Keratinocyte (primary cell): ENCODE measurements at regions not wholly inside any gene's neighbourhood (a gene's known extent, or its start where the extent isn't known, plus 50 kb on each side); places are given as distances from the start of the nearest gene placed in this dataset.

Experiments used
- DNase-seq: peaks from one replicate; pipeline ENCODE4 v3.0.0-alpha.2; 2011; ENCODE audit warnings: low read depth, missing footprints, low spot score
- FAIRE-seq: peaks from 2 replicates; lab custom pipeline; 2011; peaks lifted over from hg19 to GRCh38; lab: Jason Lieb, UNC
- H2AFZ ChIP-seq: 2 replicates; pipeline ENCODE4 v1.6.0; 2012; ENCODE audit warnings: low read length, control low read depth, inconsistent platforms; ENCODE audit not compliant: control insufficient read depth
- H3K27ac ChIP-seq: 2 replicates; pipeline ENCODE4 v1.5.1; 2011; ENCODE audit warnings: low read length; ENCODE audit not compliant: control insufficient read depth, insufficient read depth
- H3K27me3 ChIP-seq: 3 replicates; pipeline ENCODE4 v1.6.0; 2011; ENCODE audit warnings: low read length; ENCODE audit not compliant: control insufficient read depth, insufficient read depth; ENCODE audit errors: extremely low read depth
- H3K36me3 ChIP-seq, 2 experiments: 2 replicates in 1 of 2; 3 replicates in 1 of 2; pipeline ENCODE4 v1.5.1; 2011; ENCODE audit warnings: low read length in 2 of 2, mild to moderate bottlenecking in 1 of 2; ENCODE audit not compliant: control insufficient read depth in 2 of 2, insufficient read depth in 2 of 2; ENCODE audit errors: extremely low read depth in 1 of 2
- H3K4me1 ChIP-seq: 3 replicates; pipeline ENCODE4 v1.5.1; 2011; ENCODE audit warnings: low read length; ENCODE audit not compliant: control insufficient read depth, insufficient read depth; ENCODE audit errors: extremely low read depth
- H3K4me2 ChIP-seq: 3 replicates; pipeline ENCODE4 v1.6.0; 2011; ENCODE audit warnings: low read depth, low read length; ENCODE audit not compliant: control insufficient read depth, insufficient read depth; ENCODE audit errors: extremely low read depth
- H3K4me3 ChIP-seq, 3 experiments: fragments of 200-600 bp in 1 of 3; sonication (generic) in 1 of 3; 2 replicates in 2 of 3; 3 replicates in 1 of 3; pipeline ENCODE4 v1.5.1; 2011 to 2016; ENCODE audit warnings: low read length in 3 of 3, mild to moderate bottlenecking in 3 of 3, control low read depth in 2 of 3, inconsistent platforms in 1 of 3, low read depth in 1 of 3, mixed read lengths in 1 of 3, mixed run types in 1 of 3, moderate library complexity in 1 of 3; ENCODE audit not compliant: control insufficient read depth in 2 of 3, insufficient read depth in 2 of 3; ENCODE audit errors: extremely low read depth in 1 of 3
- H3K79me2 ChIP-seq: 2 replicates; pipeline ENCODE4 v1.6.0; 2012; ENCODE audit warnings: low read length; ENCODE audit not compliant: control insufficient read depth, insufficient read depth
- H3K9ac ChIP-seq: 3 replicates; pipeline ENCODE4 v1.6.0; 2011; ENCODE audit warnings: low read length; ENCODE audit not compliant: control insufficient read depth, insufficient read depth; ENCODE audit errors: extremely low read depth
- H3K9me1 ChIP-seq: 3 replicates; pipeline ENCODE4 v1.6.0; 2011; ENCODE audit warnings: low read length; ENCODE audit not compliant: control insufficient read depth, insufficient read depth; ENCODE audit errors: extremely low read depth
- H3K9me3 ChIP-seq: 2 replicates; pipeline ENCODE4 v1.5.1; 2012; ENCODE audit warnings: low read depth, low read length; ENCODE audit not compliant: control insufficient read depth
- H4K20me1 ChIP-seq: 3 replicates; pipeline ENCODE4 v1.6.0; 2011; ENCODE audit warnings: low read length; ENCODE audit not compliant: control insufficient read depth, insufficient read depth; ENCODE audit errors: extremely low read depth
- CTCF ChIP-seq, 3 experiments: IDR thresholded peaks in 1 of 3; conservative IDR thresholded peaks in 1 of 3; optimal IDR thresholded peaks in 1 of 3; 2 replicates in 2 of 3; 3 replicates in 1 of 3; pipeline versions ENCODE3 to v1.5.1; 2011; ENCODE audit warnings: low read length in 3 of 3, mild to moderate bottlenecking in 3 of 3, moderate library complexity in 2 of 3, control low read depth in 1 of 3, inconsistent platforms in 1 of 3; ENCODE audit not compliant: insufficient read depth in 2 of 3; ENCODE audit errors: extremely low read depth in 1 of 3
- EZH2 ChIP-seq: IDR thresholded peaks from one replicate; pipeline ENCODE4 v1.6.1; 2012; ENCODE audit warnings: inconsistent platforms, mild to moderate bottlenecking, low read length, moderate library complexity
- dilution Hi-C: fragments of 300-500 bp; cut with MboI; formaldehyde crosslinking; loops from one replicate; pipeline ENCODE4 v1.7.0; 2020; ENCODE audit warnings: low sequenced_read_pairs; ENCODE audit not compliant: extremely low pct_ligation_motif_present

DNA sequence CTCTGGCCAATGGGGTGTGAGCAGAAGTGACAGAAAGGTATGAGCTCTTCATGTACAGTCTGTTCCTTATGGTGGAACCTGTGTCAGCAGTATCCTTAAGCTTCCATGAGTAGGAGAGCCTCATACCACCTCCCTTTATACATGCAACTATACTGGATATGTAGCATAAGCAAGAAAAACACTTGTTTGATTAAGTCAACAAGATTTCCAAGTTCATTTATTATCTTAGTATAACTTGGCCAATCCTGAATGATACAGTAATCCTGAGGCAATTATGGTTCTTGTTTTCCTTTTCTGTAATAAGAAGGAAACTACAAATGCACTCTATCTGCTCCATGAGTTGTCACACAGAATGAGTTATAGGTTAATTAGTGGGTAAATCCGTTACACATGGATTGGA is 409.6 kb upstream of the ID4 start:
- H3K9ac ChIP-seq = no peak overlapping the region

DNA sequence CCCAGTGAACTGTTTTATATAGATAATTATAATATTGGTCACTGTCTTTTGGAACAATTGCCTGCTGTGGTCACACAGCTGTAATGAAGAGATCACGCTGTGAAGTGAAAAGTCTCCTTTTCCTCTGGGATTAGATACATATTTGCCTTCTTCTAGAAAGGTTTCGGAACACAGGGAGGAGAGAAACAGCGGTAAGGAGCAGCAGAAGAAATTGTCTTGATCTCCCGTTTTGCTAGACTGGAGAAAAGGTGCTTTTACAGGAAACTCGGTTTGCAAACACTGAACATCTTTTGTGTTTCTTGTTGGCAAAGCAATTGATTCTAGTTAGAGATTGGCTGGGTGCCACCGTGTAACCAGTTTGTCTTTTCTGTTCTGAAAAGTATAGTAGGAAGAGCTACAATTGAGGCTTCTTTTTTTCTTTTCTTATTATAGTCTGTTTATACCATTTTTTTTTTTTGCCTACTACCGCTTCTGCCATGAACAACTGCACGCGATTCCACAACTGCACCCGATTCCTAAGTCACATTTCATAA is 404.1 kb upstream of the ID4 start:
- no peak for FAIRE-seq
- Histone ChIP-seq H2AFZ (peak overlapping the region; percentile 82), H3K27me3 (no peaks in the 10 kb centered on the region), H3K4me1 (no peaks in the 10 kb centered on the region), H3K4me3 (no peak overlapping the region), H3K4me2 (no peak overlapping the region), H3K79me2 (no peaks in the 10 kb centered on the region), H3K36me3 (no peaks in the 10 kb centered on the region), H3K27ac (no peak overlapping the region), H3K9me3 (no peaks in the 10 kb centered on the region), H3K9me1 (no peaks in the 10 kb centered on the region), H3K9ac (no peak overlapping the region), H4K20me1 (no peaks in the 10 kb centered on the region)
- dilution Hi-C loops = no loop called here
- no peak for DNase-seq
- no peak for TF ChIP-seq CTCF (optimal IDR thresholded peaks at IDR 0.05 in 1 of 3, IDR thresholded peaks at IDR 0.05 in 1 of 3, conservative IDR thresholded peaks at IDR 0.05 in 1 of 3; ENCODE audit: extremely low read depth in 1 of 3, insufficient read depth in 2 of 3, low read length in 3 of 3)
- TF ChIP-seq EZH2 = no peak

More for the DNA sequence above, 409.6 kb upstream of the ID4 start:
- TF ChIP-seq EZH2 (no peak), CTCF (optimal IDR thresholded peaks at IDR 0.05 in 1 of 3, IDR thresholded peaks at IDR 0.05 in 1 of 3, conservative IDR thresholded peaks at IDR 0.05 in 1 of 3; ENCODE audit: extremely low read depth in 1 of 3, insufficient read depth in 2 of 3, low read length in 3 of 3) (no peak)
- no peaks in the 10 kb centered on the region for H3K79me2 ChIP-seq
- H3K27ac ChIP-seq = no peak overlapping the region
- no peaks in the 10 kb centered on the region for H3K9me1 ChIP-seq
- no peaks in the 10 kb centered on the region for H3K9me3 ChIP-seq
- no peak for DNase-seq
- no peak overlapping the region for H2AFZ ChIP-seq
- peaks cover 4% of the 10 kb centered on the region for H3K4me1 ChIP-seq
- no peak overlapping the region for H3K4me3 ChIP-seq
- H3K4me2 ChIP-seq = no peak overlapping the region
- no peaks in the 10 kb centered on the region for H3K36me3 ChIP-seq
- no peak for FAIRE-seq
- no peaks in the 10 kb centered on the region for H3K27me3 ChIP-seq
- dilution Hi-C loops = no loop called here
- H4K20me1 ChIP-seq = no peaks in the 10 kb centered on the region
